B cell (primary cell): ENCODE measurements at regions not wholly inside any gene's neighbourhood (a gene's known extent, or its start where the extent isn't known, plus 50 kb on each side); places are given as distances from the start of the nearest gene placed in this dataset.

Experiments used
- ATAC-seq: fragments of 200-7000 bp; cut with Tn5 transposase; one replicate; pipeline ENCODE4 v1.10.0; 2021; ENCODE audit warnings: low read depth, mild to moderate bottlenecking, moderate number of reproducible peaks, moderate library complexity
- CTCF ChIA-PET: fragments of 350-600 bp; sonication (Branson Sonifier 250); formaldehyde crosslinking; loops from one replicate; lab custom pipeline; 2021; ENCODE audit warnings: antibody characterized with exemption, inconsistent platforms; lab: Charles Lee
- POLR2A ChIA-PET: fragments of 350-600 bp; sonication (Branson Sonifier 250); formaldehyde crosslinking; loops from one replicate; lab custom pipeline; 2021; ENCODE audit warnings: antibody characterized with exemption; lab: Charles Lee
- DNase-seq: peaks from one replicate; pipeline ENCODE4 v3.0.0; 2013
- H2AFZ ChIP-seq: 2 replicates; pipeline ENCODE4 v1.6.1; 2012; ENCODE audit warnings: mild to moderate bottlenecking, low read depth, low read length; ENCODE audit not compliant: insufficient read depth, poor library complexity, severe bottlenecking
- H3K27ac ChIP-seq, 2 donors: 1 replicate in 1 of 2; 2 replicates in 1 of 2; pipeline ENCODE4 v1.5.1; 2012 to 2013; ENCODE audit warnings: low read length in 2 of 2, mild to moderate bottlenecking in 2 of 2, moderate library complexity in 1 of 2
- H3K27me3 ChIP-seq, 4 experiments: fragments of 200-600 bp in 1 of 4; sonication (generic) in 1 of 4; replicated peaks in 1 of 4; 1 replicate in 2 of 4; 2 replicates in 2 of 4; pipeline versions ENCODE4 v1.6.1 to v1.7.0; 2013 to 2016; ENCODE audit warnings: low read length in 3 of 4, mild to moderate bottlenecking in 2 of 4, mixed read lengths in 1 of 4, moderate library complexity in 1 of 4; ENCODE audit not compliant: insufficient read depth in 4 of 4, control insufficient read depth in 3 of 4; ENCODE audit errors: control extremely low read depth in 1 of 4
- H3K36me3 ChIP-seq, 2 experiments: replicated peaks in 1 of 2; 1 replicate in 1 of 2; 2 replicates in 1 of 2; pipeline versions ENCODE4 v1.6.1 to v1.7.1; 2013; ENCODE audit warnings: low read length in 1 of 2; ENCODE audit not compliant: insufficient read depth in 2 of 2, control insufficient read depth in 1 of 2; ENCODE audit errors: control extremely low read depth in 1 of 2, extremely low read depth in 1 of 2
- H3K4me1 ChIP-seq, 2 donors: fragments of 200-600 bp in 1 of 2; sonication (generic) in 1 of 2; 1 replicate in 1 of 2; 2 replicates in 1 of 2; pipeline versions ENCODE4 v1.5.1 to v1.6.1; 2013 to 2017; ENCODE audit warnings: low read length in 2 of 2; ENCODE audit not compliant: control insufficient read depth in 2 of 2, insufficient read depth in 2 of 2
- H3K4me2 ChIP-seq: replicated peaks from 2 replicates; pipeline ENCODE3; 2012; ENCODE audit warnings: mild to moderate bottlenecking, low read depth, low read length; ENCODE audit not compliant: poor library complexity, severe bottlenecking
- H3K4me3 ChIP-seq, 5 experiments: fragments of 200-600 bp in 1 of 5; sonication (generic) in 1 of 5; 1 replicate in 3 of 5; 2 replicates in 2 of 5; pipeline versions ENCODE4 v1.5.1 to v1.7.0; 2011 to 2016; ENCODE audit warnings: low read length in 4 of 5, mild to moderate bottlenecking in 4 of 5, low read depth in 2 of 5, control low read depth in 1 of 5, moderate library complexity in 1 of 5; ENCODE audit not compliant: insufficient read depth in 1 of 5; ENCODE audit errors: control extremely low read depth in 1 of 5, extremely low read depth in 1 of 5
- H3K79me2 ChIP-seq: fragments of 200-600 bp; sonication (generic); one replicate; pipeline ENCODE4 v1.6.0; 2016; ENCODE audit warnings: low read length; ENCODE audit not compliant: control insufficient read depth, insufficient read depth
- H3K9ac ChIP-seq: fragments of 200-600 bp; sonication (generic); 2 replicates; pipeline ENCODE4 v1.6.1; 2017; ENCODE audit warnings: mild to moderate bottlenecking, low read length, moderate library complexity
- H3K9me3 ChIP-seq, 3 donors: one replicate each; pipeline versions ENCODE4 v1.6.1 to v1.7.1; 2013; ENCODE audit warnings: low read length in 2 of 3; ENCODE audit not compliant: control insufficient read depth in 2 of 3, insufficient read depth in 1 of 3; ENCODE audit errors: control extremely low read depth in 1 of 3
- H4K20me1 ChIP-seq: 2 replicates; pipeline ENCODE4 v1.6.0; 2012; ENCODE audit warnings: mild to moderate bottlenecking, low read length; ENCODE audit not compliant: insufficient read depth, control insufficient read depth, poor library complexity, severe bottlenecking
- H3K27ac Mint-ChIP-seq: one replicate; pipeline ENCODE4 v1.8.0; 2021; ENCODE audit warnings: mixed read lengths
- H3K27me3 Mint-ChIP-seq: one replicate; pipeline ENCODE4 v1.8.0; 2021; ENCODE audit warnings: mixed read lengths
- H3K4me1 Mint-ChIP-seq: one replicate; pipeline ENCODE4 v1.8.0; 2021; ENCODE audit warnings: mixed read lengths
- H3K4me3 Mint-ChIP-seq: one replicate; pipeline ENCODE4 v1.8.0; 2021; ENCODE audit warnings: mixed read lengths
- H3K9me3 Mint-ChIP-seq: one replicate; pipeline ENCODE4 v1.8.0; 2022; ENCODE audit warnings: mixed read lengths; ENCODE audit not compliant: insufficient read depth
- CTCF ChIP-seq: fragments of 200-600 bp; IDR thresholded peaks from one replicate; pipeline ENCODE4 v1.8.0; 2022; ENCODE audit warnings: antibody characterized with exemption, mild to moderate bottlenecking
- EZH2 ChIP-seq: IDR thresholded peaks from 2 replicates; pipeline ENCODE4 v1.6.1; 2012; ENCODE audit warnings: borderline replicate concordance, low read depth, mild to moderate bottlenecking, moderate library complexity, low read length; ENCODE audit not compliant: insufficient read depth, poor library complexity, severe bottlenecking
- WGBS: methylation state at CpG from one replicate; pipeline ENCODE4 v1.1.5; 2013; ENCODE audit warnings: missing lambda C conversion rate; ENCODE audit not compliant: insufficient coverage; 5-methylcytosine and 5-hydroxymethylcytosine counted together
- intact Hi-C: fragments of 100-400 bp; cut with micrococcal nuclease; formaldehyde crosslinking; loops from one replicate; pipeline ENCODE4 v1.10.0; 2022

- Histone ChIP-seq H3K27me3 (no peaks in the 10 kb centered on the region), H3K27ac (no peak overlapping the region), H3K36me3 (no peaks in the 10 kb centered on the region), H4K20me1 (no peaks in the 10 kb centered on the region), H3K4me1 (no peaks in the 10 kb centered on the region), H2AFZ (no peak overlapping the region), H3K9ac (no peak overlapping the region), H3K79me2 (no peaks in the 10 kb centered on the region), H3K9me3 (peaks cover 0 to 4% (median 0%) of the 10 kb centered on the region in 3 donors), H3K4me3 (no peak overlapping the region), H3K4me2 (no peak overlapping the region)
- no peaks in the 10 kb centered on the region for H3K4me1 Mint-ChIP-seq
- H3K27me3 Mint-ChIP-seq, result peaks cover 6% of the 10 kb centered on the region
- H3K27ac Mint-ChIP-seq, result no peak overlapping the region
- no peak overlapping the region for H3K4me3 Mint-ChIP-seq
- TF ChIP-seq CTCF (no peak), EZH2 (no peak)
- ChIA-PET POLR2A (no interaction called here), CTCF (no interaction called here)
- WGBS, result 89% methylated on average over 3 of the region's 6 CpGs
- no peaks in the 10 kb centered on the region for H3K9me3 Mint-ChIP-seq
- ATAC-seq (no peak), DNase-seq (no peak)
- intact Hi-C loops, result no loop called here
These were observed 343.5 kb downstream of the EDEM1 start for GRCh38 chr3:5531039-5531438.

- ATAC-seq, result no peak
- no peak overlapping the region for H3K27ac Mint-ChIP-seq
These were observed 344.3 kb downstream of the EDEM1 start for GRCh38 chr3:5531741-5532290.

More at GRCh38 chr3:5531741-5532290, 344.3 kb downstream of the EDEM1 start:
- Histone ChIP-seq H3K27me3 (no peaks in the 10 kb centered on the region), H3K4me2 (no peak overlapping the region), H4K20me1 (no peaks in the 10 kb centered on the region), H3K27ac (no peak overlapping the region), H3K36me3 (no peaks in the 10 kb centered on the region), H3K4me1 (no peaks in the 10 kb centered on the region), H2AFZ (no peak overlapping the region), H3K79me2 (no peaks in the 10 kb centered on the region), H3K4me3 (no peak overlapping the region), H3K9ac (no peak overlapping the region), H3K9me3 (peaks cover 0 to 4% (median 0%) of the 10 kb centered on the region in 3 donors)
- no peaks in the 10 kb centered on the region for H3K4me1 Mint-ChIP-seq
- no peak for TF ChIP-seq CTCF
- no peak for TF ChIP-seq EZH2
- no peaks in the 10 kb centered on the region for H3K9me3 Mint-ChIP-seq
- peaks cover 6% of the 10 kb centered on the region for H3K27me3 Mint-ChIP-seq
- DNase-seq, result no peak
- H3K4me3 Mint-ChIP-seq, result no peak overlapping the region
- intact Hi-C loops, result no loop called here
- POLR2A ChIA-PET, result no interaction called here
- CTCF ChIA-PET, result no interaction called here
- 80% methylated on average over 2 of the region's 3 CpGs for WGBS
